Femur (tissue), 1 donor: ENCODE measurements at regions not wholly inside any gene's neighbourhood (a gene's known extent, or its start where the extent isn't known, plus 50 kb on each side); places are given as distances from the start of the nearest gene placed in this dataset.
A peak's percentile ranks its signal among the peaks of the same experiment; 100 is the strongest.

ENCODE experiments used
- DNase-seq: peaks from one replicate; pipeline ENCODE4 v3.0.0-alpha.2; 2017

DNA sequence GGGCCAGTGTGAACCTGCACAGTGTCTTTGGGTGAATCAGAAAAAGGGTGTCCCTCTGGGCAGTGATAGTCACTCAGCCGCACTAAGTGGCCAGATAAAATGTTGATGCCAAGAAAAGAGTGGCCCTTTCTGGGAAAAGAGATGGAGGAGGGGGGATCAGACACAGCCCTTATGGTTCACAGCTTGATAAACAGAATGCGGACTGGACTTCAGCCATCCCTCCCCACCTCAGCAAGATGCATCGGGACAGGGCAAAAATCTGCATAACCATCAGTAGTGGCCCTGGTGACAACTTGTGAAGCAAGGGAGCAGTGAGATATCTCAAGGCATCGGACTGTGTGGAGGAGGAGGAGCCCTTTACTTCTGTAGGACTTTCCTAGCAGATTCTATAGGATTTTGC lies 353.8 kb upstream of the PLXNA2 start:
- DNase-seq: no peak

DNA sequence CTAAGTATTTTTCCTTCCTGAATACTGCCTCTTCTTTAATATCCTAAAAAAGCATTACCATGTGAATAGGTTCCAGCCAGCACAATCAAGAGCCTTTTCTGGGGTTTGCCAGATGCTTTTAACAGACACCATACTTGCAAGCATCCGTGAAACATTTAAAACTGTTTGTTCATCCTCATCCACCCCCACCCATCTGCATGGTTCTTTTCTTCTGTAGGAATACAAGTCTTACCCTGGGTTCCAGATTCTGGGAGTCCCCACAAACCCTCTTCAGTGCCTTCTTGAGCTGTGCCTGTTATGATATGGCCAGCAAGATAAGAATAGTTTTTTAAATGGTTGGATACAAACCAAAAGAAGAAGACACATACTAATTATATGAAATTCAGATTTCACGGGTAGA lies 354.9 kb upstream of the PLXNA2 start:
- no peak for DNase-seq

- no peak for DNase-seq
Observed at GRCh38 chr1:208600456-208601190, 356.4 kb upstream of the PLXNA2 start.

GRCh38 chr1:208601561-208601960 lies 357.4 kb upstream of the PLXNA2 start:
- no peak for DNase-seq

- DNase-seq: no peak
Observed at GRCh38 chr1:208603721-208604120, 359.5 kb upstream of the PLXNA2 start.

- no peak for DNase-seq
Observed at GRCh38 chr1:208604295-208604694, 360.1 kb upstream of the PLXNA2 start.

DNA sequence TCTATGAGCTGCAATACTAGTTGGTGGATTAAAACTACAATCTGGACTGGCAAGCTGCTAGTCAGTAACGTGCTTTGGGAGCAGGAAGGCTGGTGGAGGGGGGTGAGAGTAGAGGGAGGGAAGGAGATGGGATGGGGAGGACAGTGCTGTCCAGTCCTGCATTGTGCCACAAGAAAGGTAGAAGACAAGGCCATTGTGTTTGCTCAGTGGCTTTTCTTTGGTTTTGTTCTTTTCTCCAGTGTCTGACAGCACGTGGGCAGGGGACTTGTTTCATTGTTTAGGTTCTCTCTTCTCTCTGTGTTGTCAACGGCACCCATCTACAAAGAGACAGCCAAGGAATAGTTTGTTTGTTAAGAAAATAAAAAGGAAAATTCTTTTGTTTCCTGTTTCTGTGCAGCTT lies 362.8 kb upstream of the PLXNA2 start:
- no peak for DNase-seq

- no peak for DNase-seq
Observed at GRCh38 chr1:208607616-208608015, 363.4 kb upstream of the PLXNA2 start.

DNA sequence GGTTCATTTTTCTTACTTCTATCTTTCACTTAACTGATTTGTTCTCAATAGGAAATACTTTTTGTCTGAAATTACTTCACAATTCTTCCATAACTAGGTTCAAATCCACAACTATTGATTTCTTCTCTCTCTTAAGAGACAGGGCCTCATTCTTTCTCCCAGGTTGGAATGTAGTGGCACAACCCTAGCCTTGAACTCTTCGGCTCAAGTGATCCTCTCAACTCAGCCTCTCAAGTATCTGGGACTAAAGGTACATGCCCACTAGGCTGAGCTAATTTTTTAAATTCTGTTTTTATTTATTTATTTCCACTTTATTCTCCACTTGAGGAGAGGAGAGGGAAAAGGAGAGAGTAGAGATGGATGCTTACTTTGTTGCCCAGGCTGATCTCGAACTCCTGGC lies 370.4 kb upstream of the PLXNA2 start:
- no peak for DNase-seq

DNA sequence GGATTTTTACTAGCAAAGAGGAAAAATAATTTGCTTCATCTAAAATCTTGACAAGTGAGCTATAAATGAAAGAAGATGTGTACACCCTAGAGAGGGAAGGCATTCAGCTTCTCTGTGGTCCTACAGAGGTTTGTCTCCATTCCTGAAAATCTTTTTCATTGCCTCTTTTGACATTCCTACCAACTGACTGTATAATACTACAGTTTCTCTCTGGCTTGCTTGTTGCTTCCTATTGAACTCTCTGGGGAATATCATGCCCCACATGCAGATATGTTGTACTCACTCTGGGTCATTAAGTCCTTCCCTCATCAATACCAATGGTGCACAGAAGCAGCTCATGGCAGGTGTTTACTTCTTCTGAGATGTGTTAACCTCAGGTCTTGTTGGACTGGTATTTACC lies 371.2 kb upstream of the PLXNA2 start:
- no peak for DNase-seq

GRCh38 chr1:208616776-208617175 lies 372.6 kb upstream of the PLXNA2 start:
- no peak for DNase-seq

DNA sequence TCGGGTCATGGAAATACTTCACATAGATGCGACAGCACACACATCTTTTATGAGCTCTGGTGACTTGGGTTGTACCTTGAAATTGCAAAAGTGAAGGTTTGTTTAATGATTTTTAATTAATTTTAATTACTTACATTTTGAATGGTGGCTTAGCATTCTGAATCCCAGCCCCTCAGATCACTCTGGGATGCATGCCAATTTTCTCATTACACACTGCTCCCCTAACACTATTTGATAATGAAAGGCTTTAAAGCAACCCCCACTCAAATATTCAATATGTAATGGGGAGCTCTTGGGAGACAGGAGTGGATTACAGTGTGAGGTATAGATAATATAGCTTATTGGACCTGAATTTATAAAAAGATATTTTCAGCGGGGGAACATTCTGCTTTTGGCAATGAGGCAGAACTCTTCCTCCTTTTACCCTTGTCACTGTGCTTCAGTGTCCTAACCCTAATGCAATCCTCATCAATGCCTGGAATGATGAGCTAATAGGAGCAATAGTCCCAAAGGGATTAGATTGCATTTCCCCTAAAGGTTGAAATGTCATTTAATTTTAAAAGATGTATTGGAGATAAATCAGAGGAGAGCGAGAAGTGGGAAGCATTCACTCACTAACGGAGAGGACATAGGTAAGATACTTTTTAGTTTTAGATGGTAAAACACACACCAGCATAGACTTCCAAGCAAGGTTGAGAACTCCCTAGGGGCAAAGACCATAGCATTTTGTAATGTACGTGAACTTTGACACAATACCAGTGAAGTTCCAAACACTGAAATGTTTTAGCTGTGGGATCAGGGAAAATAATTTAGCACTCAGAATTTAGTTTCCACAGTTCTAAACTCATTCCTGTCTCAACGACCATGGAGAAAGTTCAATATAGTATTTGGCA lies 384.1 kb upstream of the PLXNA2 start:
- DNase-seq: no peak

GRCh38 chr1:208631092-208631491 lies 386.9 kb upstream of the PLXNA2 start:
- DNase-seq: no peak

- no peak for DNase-seq
Observed at GRCh38 chr1:208631506-208631905, 387.3 kb upstream of the PLXNA2 start.

- DNase-seq: no peak
Observed at GRCh38 chr1:208634346-208635140, 390.4 kb upstream of the PLXNA2 start.

GRCh38 chr1:208637181-208637580 lies 393.0 kb upstream of the PLXNA2 start:
- no peak for DNase-seq

DNA sequence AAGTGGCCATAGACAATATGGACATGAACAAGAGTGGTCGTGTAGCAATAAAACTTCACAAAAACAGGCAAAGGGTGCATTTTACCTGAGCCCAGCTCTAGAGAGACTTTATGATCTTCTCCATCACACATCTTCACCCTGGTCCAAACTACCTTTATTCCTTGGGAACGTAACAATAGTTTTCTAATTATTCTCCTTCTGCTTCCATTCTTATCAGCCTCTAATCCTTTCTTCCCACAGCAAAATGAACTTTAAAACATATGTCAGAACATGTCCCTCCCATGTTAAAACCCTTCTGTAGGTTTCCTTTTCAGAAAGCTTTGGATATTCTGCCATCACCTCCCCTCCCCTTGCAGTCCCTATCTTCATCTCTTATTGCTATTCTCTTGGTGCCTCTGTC lies 395.2 kb upstream of the PLXNA2 start:
- no peak for DNase-seq

DNA sequence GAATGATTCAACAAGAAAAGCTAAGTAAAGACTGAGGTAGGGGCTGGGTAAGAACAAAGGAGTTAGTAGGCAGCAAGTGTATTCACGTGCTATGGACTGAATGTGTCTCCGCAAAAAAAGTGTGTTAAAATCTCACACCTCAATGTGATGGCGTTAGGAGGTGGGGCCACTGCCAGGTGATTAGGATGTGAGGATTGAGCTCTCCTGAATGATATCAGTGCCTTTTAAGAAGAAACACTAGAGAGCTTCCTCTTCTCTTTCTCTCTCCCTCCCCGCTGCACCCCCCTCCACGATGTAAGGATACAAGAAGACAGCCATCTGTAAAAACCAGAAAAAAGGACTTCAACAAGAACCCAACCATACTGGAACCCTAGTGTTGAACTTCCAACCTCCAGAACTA lies 396.1 kb upstream of the PLXNA2 start:
- DNase-seq: no peak

DNA sequence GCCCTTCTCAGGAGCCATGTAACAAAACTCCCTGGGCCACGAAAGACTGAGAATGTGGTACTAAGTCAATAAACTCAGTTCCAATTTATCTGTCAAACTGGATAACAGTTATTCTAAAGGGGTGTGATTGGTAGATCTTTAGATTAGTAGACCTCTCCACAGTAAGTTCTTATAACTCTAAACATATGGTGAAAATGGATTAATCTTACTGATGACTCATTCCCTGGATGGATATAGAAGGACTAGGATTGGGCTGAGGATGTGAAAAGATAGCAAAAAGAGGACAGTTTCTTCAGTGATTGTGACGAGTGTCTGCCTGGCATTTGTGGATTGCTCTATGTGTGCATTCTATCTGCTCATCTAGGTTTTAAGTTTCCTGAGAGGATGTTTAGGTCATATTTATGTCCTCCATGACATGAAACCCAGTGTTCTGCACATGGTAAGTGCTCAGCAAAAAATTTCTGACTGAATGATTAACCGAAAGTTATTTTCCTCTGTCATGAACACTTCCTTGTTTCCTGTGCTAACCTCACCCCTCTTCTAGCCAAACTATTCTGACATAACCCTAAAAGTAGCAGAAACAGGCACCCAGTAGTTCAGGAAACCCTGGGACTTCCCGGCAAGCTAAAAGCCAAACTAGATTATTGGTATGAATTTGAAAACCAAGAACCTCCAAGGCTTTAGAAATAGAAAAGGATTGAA lies 397.5 kb upstream of the PLXNA2 start:
- no peak for DNase-seq

GRCh38 chr1:208643005-208643597 lies 398.9 kb upstream of the PLXNA2 start:
- DNase-seq: peak; percentile 25

DNA sequence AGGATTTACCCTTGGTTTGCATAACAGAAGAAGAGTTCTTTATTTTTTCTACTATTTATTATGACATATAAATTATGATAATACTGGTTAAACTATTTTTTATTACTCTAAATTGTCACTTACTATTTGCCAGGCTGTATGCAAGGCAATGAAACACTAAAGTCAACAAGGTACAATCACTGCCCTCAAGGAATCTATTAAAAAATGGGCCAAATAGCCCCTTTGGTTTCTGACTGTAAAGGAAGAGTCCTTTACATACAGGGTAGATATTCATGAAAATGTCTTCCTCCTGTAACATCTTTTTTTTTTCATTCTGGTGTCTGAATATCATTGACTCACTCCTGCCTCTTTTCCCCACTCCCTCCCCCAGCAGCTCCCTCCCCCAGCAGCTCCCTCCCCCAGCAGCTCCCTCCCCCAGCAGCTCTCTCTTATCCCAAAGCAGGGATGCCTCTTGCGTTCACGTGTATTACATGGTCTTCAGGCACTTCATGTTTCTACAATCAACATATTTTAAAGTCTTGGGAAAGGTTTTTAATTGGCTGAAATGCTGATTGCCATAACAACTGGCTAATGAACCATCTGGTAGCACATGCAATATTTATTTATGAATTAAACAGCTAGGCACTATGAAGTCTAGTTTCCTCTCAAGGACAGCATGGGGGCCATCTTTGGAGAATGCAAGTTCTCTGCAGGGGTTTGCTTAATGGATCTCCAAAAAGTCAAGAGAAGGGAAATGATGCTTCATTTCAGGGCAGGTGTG lies 400.4 kb upstream of the PLXNA2 start:
- no peak for DNase-seq

DNA sequence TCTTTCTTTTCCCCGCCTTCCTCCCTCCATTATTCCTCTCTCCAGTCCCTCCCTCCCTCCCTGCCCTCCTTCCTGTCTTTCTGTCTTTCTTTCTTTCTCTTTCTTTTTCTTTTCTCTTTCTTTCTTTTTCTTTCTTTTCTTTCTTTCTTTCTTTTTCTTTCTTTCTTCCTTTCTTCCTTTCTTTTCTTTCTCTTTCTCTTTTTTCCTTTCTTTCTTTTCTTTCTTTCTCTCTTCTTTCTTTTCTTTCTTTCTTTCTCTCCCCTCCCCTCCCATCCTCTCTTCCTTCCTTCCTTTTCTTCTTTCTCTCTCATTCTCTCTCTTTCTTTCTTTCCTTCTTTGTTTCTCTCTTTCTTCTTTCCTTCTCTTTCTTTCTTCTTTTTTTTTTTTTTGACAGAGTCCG lies 402.2 kb upstream of the PLXNA2 start:
- DNase-seq: no peak
